ENCODE measurements at regions not wholly inside any gene's neighbourhood (a gene's known extent, or its start where the extent isn't known, plus 50 kb on each side); places are given as distances from the start of the nearest gene placed in this dataset.

DNA sequence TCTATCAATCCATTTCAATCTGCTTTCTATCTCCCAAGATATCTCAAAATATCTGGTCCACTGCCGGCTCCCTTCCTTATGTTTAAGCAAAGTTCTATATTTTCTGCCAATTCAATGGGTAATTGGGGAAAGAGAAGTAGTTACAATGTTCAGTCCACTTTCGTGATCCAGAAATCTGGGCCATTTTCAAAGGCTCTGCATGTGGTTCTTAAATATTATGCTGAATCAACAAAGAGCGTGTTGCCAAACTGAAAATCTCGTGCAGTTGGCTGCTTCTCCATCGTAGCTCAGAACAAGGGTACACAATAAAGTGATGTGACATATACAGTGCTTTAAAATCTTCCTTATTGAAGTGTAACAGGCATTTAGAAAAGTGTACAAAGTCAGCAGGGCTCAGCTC is 863.1 kb downstream of the RNF144A start:
- no peak for DNase-seq
- TF ChIP-seq, protein P1, sequence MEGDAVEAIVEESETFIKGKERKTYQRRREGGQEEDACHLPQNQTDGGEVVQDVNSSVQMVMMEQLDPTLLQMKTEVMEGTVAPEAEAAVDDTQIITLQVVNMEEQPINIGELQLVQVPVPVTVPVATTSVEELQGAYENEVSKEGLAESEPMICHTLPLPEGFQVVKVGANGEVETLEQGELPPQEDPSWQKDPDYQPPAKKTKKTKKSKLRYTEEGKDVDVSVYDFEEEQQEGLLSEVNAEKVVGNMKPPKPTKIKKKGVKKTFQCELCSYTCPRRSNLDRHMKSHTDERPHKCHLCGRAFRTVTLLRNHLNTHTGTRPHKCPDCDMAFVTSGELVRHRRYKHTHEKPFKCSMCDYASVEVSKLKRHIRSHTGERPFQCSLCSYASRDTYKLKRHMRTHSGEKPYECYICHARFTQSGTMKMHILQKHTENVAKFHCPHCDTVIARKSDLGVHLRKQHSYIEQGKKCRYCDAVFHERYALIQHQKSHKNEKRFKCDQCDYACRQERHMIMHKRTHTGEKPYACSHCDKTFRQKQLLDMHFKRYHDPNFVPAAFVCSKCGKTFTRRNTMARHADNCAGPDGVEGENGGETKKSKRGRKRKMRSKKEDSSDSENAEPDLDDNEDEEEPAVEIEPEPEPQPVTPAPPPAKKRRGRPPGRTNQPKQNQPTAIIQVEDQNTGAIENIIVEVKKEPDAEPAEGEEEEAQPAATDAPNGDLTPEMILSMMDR (IDR thresholded peaks at IDR 0.05) = no peak
- no peaks in the 10 kb centered on the region for H3K9me3 ChIP-seq
- no peaks in the 10 kb centered on the region for H3K27me3 ChIP-seq
- H3K4me3 ChIP-seq = no peak overlapping the region
- no peaks in the 10 kb centered on the region for H3K36me3 ChIP-seq
- no peak overlapping the region for H3K27ac ChIP-seq
- no peaks in the 10 kb centered on the region for H3K4me1 ChIP-seq
- intact Hi-C loops (cut with DNase I; ENCODE audit: low total_unique reads) = no loop called here

DNA sequence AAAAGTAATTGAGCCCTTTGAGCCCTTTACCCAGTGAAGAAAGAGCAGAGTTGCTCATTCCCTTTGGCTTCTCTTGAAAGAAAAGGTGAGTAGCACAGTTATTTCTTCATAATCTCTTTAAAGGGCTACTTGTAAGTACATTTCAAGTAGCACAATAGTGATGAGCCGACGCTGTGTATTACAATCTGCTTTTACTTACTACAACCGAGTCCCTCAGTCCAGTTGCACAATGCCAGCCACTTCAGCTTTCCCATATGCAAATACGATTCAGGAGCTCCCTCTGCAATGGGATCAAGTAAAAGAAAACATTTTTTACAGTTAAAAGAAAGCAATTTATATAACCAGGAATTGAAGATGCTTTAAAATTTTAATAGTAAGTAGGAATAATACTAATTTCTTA is 868.5 kb downstream of the RNF144A start:
- no peak for DNase-seq
- no peak overlapping the region for H3K27ac ChIP-seq
- no peaks in the 10 kb centered on the region for H3K36me3 ChIP-seq
- no peak for TF ChIP-seq POLR2A (IDR thresholded peaks at IDR 0.05)
- TF ChIP-seq, protein P1 (IDR thresholded peaks at IDR 0.05) = no peak
- no peaks in the 10 kb centered on the region for H3K9me3 ChIP-seq
- intact Hi-C loops (cut with DNase I; ENCODE audit: low total_unique reads) = no loop called here
- no peaks in the 10 kb centered on the region for H3K27me3 ChIP-seq
- H3K4me1 ChIP-seq = no peaks in the 10 kb centered on the region
- H3K4me3 ChIP-seq = no peak overlapping the region

DNA sequence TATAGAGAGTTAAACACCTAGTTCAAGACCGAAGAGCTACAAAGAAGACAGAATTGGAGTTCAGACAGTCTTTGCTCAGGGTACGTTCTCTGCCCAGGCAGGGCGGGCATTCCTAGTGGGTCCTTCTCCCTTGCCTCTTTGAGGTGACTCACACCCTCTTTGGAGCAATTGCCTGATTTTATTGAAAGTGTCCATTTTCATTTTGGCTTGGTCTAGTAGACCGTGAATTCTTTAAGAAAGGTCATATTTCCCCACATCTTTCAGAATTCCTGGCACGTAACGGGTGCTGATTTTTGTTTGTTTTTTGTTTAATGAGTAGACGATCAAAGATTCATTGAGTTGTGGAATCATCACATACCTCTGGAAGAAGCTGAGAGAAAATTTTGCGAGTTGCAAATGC is 871.5 kb downstream of the RNF144A start:
- no peak for DNase-seq
- no peaks in the 10 kb centered on the region for H3K36me3 ChIP-seq
- intact Hi-C loops (cut with DNase I; ENCODE audit: low total_unique reads) = no loop called here
- H3K4me1 ChIP-seq = no peaks in the 10 kb centered on the region
- H3K4me3 ChIP-seq = no peak overlapping the region
- H3K9me3 ChIP-seq = no peaks in the 10 kb centered on the region
- no peak overlapping the region for H3K27ac ChIP-seq
- H3K27me3 ChIP-seq = no peaks in the 10 kb centered on the region
- TF ChIP-seq POLR2A (IDR thresholded peaks at IDR 0.05) = no peak
- TF ChIP-seq, protein P1 (IDR thresholded peaks at IDR 0.05) = no peak

DNA sequence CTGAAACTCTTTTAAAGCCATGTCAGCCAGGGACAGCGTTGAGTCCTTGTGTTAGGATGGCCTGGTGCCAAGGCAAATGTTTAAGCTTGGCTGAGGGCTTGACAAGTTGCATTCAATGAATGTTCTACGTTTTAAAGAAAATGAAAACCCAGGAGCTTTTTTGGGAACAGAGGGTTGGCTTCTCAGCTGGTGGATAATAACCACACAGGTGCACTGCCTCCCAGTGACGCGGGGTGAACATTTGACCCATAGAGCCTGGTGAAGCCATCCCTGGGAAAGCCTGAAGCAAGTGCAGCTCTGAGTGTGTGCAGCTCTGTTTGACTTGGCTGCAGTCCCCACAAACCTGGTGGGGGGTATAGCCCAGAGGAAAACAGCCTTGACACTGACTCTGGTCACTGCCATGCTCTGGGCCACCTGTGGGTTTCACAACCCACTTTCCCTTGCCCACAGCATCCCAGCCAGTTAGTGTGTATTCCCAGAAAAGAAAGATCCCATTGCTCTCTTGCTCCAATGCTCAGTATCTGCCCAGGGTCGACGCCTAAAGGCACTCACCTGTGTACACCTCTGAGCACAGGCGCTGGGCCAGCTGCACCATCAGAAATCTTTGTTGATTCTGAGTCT is 874.9 kb downstream of the RNF144A start:
- H3K36me3 ChIP-seq = no peaks in the 10 kb centered on the region
- H3K4me3 ChIP-seq = no peak overlapping the region
- TF ChIP-seq POLR2A (IDR thresholded peaks at IDR 0.05) = no peak
- TF ChIP-seq, protein P1 (IDR thresholded peaks at IDR 0.05) = no peak
- no peak for DNase-seq
- intact Hi-C loops (cut with DNase I; ENCODE audit: low total_unique reads) = no loop called here
- H3K27me3 ChIP-seq = no peaks in the 10 kb centered on the region
- no peaks in the 10 kb centered on the region for H3K9me3 ChIP-seq
- H3K4me1 ChIP-seq = no peaks in the 10 kb centered on the region
- H3K27ac ChIP-seq = no peak overlapping the region

DNA sequence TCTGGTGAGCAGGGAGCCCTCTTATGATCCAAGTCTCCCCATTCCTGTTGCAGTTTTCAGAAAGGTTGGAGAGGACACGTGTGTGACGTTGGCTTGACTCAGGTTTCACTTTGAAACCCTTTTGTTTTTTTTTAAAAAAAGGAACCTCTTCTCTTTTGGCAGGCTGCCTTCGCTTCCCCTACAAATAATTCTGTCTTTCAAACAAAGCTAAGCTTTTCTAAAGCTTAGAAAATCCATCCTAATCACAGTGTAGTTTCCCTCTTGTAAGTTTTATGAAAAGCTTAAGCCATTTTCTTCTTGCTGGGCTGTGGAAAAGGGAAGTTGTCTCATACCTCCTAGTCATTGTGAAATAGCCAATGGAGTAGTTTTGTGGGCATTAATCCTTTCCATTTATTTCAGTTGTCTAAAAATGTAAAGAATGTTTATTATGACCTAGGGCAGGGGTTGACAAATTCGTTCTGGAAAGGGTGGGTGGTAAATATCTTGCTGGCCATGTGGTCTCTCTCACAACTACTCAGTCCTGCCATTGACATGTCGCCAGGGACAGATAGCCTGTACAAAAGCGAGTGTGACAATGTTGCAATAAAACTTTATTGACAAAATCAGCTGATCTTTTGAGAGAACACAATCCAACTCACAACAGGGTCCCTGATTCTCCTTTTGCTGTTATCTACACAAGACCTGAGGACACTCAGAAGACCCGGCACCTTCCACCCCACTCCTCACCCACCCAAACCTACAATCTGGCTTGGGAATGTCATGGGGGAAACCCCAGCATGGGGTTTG is 878.8 kb downstream of the RNF144A start:
- H3K9me3 ChIP-seq = no peaks in the 10 kb centered on the region
- H3K27ac ChIP-seq = no peak overlapping the region
- no peaks in the 10 kb centered on the region for H3K4me1 ChIP-seq
- H3K4me3 ChIP-seq = no peak overlapping the region
- no peaks in the 10 kb centered on the region for H3K27me3 ChIP-seq
- no peaks in the 10 kb centered on the region for H3K36me3 ChIP-seq
- TF ChIP-seq, protein P1 (IDR thresholded peaks at IDR 0.05) = no peak
- TF ChIP-seq POLR2A (IDR thresholded peaks at IDR 0.05) = no peak
- intact Hi-C loops (cut with DNase I; ENCODE audit: low total_unique reads) = no loop called here
- DNase-seq = no peak
